GM23338 (cell line): ENCODE measurements at regions not wholly inside any gene's neighbourhood (a gene's known extent, or its start where the extent isn't known, plus 50 kb on each side); places are given as distances from the start of the nearest gene placed in this dataset.

Experiments
- CTCF ChIP-seq, 2 experiments: fragments of 200-600 bp in 1 of 2; sonication (generic) in 1 of 2; conservative IDR thresholded peaks; 2 replicates each; pipeline versions ENCODE4 v1.5.1 to v1.6.1; 2016 to 2017; ENCODE audit warnings: antibody characterized with exemption in 2 of 2, low read depth in 2 of 2, mild to moderate bottlenecking in 2 of 2, moderate library complexity in 1 of 2
- EZH2 ChIP-seq: fragments of 200-600 bp; sonication (generic); IDR thresholded peaks from one replicate; pipeline ENCODE4 v1.8.0; 2017; ENCODE audit warnings: antibody characterized with exemption, mild to moderate bottlenecking, low read depth; ENCODE audit not compliant: unreplicated experiment
- EZH2phosphoT487 ChIP-seq: fragments of 200-600 bp; sonication (generic); IDR thresholded peaks from one replicate; pipeline ENCODE4 v1.8.1; 2018; ENCODE audit warnings: antibody characterized with exemption; ENCODE audit not compliant: unreplicated experiment
- JUNB ChIP-seq: IDR thresholded peaks from one replicate; pipeline ENCODE4 v1.6.1; 2016; ENCODE audit warnings: antibody characterized with exemption; ENCODE audit not compliant: unreplicated experiment
- POLR2AphosphoS5 ChIP-seq: IDR thresholded peaks from 2 replicates; pipeline ENCODE4 v1.6.1; 2016; ENCODE audit warnings: antibody characterized with exemption, low read depth
- ZNF462 ChIP-seq: fragments of 250-450 bp; sonication (Bioruptor Pico); IDR thresholded peaks from 2 replicates; pipeline ENCODE4 v1.5.0; 2020; ENCODE audit warnings: mild to moderate bottlenecking, moderate library complexity
- TF ChIP-seq, protein P1 (sequence below): IDR thresholded peaks from one replicate; pipeline ENCODE4 v1.6.1; 2018; ENCODE audit warnings: antibody characterized with exemption; ENCODE audit not compliant: unreplicated experiment

DNA sequence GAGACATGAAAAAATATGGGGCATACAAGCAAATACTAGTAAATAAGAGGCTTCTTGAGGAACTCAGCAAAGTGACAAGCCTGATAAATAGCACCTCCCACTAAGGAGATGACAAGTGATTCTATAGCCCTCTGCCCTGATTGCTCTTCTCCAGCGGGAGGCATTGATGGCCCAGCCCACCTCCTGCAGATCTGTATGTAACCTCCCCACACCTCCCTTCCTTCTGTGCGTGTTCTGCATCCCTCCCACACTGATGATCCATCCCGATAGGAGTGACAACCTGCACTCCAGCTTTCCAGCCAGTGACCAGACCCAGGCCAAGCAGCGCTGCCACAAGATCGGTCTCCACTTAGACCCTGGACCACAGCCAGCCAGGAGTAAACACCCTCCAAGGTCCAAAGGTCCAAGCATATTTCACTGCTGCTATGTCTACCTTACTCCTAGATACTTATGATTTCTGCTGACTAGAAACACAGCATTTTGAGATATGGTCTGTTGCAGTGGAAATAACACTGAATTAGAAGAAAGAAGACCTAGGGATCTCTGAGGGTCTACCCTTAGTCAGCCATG lies 176.1 kb downstream of the BRINP2 start:
- TF ChIP-seq EZH2phosphoT487 (no peak), CTCF (conservative IDR thresholded peaks at IDR 0.05; ENCODE audit: low read depth in 2 of 2) (no peak), EZH2 (no peak), ZNF462 (CRISPR knock-in tag) (no peak), JUNB (no peak), POLR2AphosphoS5 (no peak)
- TF ChIP-seq, protein P1, sequence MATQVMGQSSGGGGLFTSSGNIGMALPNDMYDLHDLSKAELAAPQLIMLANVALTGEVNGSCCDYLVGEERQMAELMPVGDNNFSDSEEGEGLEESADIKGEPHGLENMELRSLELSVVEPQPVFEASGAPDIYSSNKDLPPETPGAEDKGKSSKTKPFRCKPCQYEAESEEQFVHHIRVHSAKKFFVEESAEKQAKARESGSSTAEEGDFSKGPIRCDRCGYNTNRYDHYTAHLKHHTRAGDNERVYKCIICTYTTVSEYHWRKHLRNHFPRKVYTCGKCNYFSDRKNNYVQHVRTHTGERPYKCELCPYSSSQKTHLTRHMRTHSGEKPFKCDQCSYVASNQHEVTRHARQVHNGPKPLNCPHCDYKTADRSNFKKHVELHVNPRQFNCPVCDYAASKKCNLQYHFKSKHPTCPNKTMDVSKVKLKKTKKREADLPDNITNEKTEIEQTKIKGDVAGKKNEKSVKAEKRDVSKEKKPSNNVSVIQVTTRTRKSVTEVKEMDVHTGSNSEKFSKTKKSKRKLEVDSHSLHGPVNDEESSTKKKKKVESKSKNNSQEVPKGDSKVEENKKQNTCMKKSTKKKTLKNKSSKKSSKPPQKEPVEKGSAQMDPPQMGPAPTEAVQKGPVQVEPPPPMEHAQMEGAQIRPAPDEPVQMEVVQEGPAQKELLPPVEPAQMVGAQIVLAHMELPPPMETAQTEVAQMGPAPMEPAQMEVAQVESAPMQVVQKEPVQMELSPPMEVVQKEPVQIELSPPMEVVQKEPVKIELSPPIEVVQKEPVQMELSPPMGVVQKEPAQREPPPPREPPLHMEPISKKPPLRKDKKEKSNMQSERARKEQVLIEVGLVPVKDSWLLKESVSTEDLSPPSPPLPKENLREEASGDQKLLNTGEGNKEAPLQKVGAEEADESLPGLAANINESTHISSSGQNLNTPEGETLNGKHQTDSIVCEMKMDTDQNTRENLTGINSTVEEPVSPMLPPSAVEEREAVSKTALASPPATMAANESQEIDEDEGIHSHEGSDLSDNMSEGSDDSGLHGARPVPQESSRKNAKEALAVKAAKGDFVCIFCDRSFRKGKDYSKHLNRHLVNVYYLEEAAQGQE, result no peak
